ENCODE measurements at regions not wholly inside any gene's neighbourhood (a gene's known extent, or its start where the extent isn't known, plus 50 kb on each side); places are given as distances from the start of the nearest gene placed in this dataset.

- Histone ChIP-seq H3K4me3 (ENCODE audit: low read depth, low read length) (no peak overlapping the region), H3K27me3 (replicated peaks) (no peaks in the 10 kb centered on the region), H3K36me3 (replicated peaks) (no peaks in the 10 kb centered on the region), H3K27ac (no peak overlapping the region)
- no peak for DNase-seq
- TF ChIP-seq, protein P1, sequence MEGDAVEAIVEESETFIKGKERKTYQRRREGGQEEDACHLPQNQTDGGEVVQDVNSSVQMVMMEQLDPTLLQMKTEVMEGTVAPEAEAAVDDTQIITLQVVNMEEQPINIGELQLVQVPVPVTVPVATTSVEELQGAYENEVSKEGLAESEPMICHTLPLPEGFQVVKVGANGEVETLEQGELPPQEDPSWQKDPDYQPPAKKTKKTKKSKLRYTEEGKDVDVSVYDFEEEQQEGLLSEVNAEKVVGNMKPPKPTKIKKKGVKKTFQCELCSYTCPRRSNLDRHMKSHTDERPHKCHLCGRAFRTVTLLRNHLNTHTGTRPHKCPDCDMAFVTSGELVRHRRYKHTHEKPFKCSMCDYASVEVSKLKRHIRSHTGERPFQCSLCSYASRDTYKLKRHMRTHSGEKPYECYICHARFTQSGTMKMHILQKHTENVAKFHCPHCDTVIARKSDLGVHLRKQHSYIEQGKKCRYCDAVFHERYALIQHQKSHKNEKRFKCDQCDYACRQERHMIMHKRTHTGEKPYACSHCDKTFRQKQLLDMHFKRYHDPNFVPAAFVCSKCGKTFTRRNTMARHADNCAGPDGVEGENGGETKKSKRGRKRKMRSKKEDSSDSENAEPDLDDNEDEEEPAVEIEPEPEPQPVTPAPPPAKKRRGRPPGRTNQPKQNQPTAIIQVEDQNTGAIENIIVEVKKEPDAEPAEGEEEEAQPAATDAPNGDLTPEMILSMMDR (IDR thresholded peaks at IDR 0.05; ENCODE audit: low read depth, low read length, missing control alignments), result no peak
- in situ Hi-C loops (cut with HindIII; ENCODE audit: low pct_ligation_motif_present, low sequenced_read_pairs), result no loop called here
These were observed 445.5 kb downstream of the PREX1 start for GRCh38 chr20:48382304-48382703.

GRCh38 chr20:48381353-48382120 lies 446.3 kb downstream of the PREX1 start:
- no peaks in the 10 kb centered on the region for H3K27me3 ChIP-seq (replicated peaks)
- H3K36me3 ChIP-seq (replicated peaks), result no peaks in the 10 kb centered on the region
- TF ChIP-seq, protein P1 (IDR thresholded peaks at IDR 0.05; ENCODE audit: low read depth, low read length, missing control alignments), result no peak
- no peak for DNase-seq
- in situ Hi-C loops (cut with HindIII; ENCODE audit: low pct_ligation_motif_present, low sequenced_read_pairs), result no loop called here
- H3K4me3 ChIP-seq (ENCODE audit: low read depth, low read length), result no peak overlapping the region
- no peak overlapping the region for H3K27ac ChIP-seq

- Histone ChIP-seq H3K27ac (no peak overlapping the region), H3K27me3 (replicated peaks) (no peaks in the 10 kb centered on the region), H3K36me3 (replicated peaks) (no peaks in the 10 kb centered on the region), H3K4me3 (ENCODE audit: low read depth, low read length) (no peak overlapping the region)
- in situ Hi-C loops (cut with HindIII; ENCODE audit: low pct_ligation_motif_present, low sequenced_read_pairs), result no loop called here
- TF ChIP-seq, protein P1 (IDR thresholded peaks at IDR 0.05; ENCODE audit: low read depth, low read length, missing control alignments), result no peak
- DNase-seq, result no peak
These were observed 447.1 kb downstream of the PREX1 start for GRCh38 chr20:48380661-48381060.

DNA sequence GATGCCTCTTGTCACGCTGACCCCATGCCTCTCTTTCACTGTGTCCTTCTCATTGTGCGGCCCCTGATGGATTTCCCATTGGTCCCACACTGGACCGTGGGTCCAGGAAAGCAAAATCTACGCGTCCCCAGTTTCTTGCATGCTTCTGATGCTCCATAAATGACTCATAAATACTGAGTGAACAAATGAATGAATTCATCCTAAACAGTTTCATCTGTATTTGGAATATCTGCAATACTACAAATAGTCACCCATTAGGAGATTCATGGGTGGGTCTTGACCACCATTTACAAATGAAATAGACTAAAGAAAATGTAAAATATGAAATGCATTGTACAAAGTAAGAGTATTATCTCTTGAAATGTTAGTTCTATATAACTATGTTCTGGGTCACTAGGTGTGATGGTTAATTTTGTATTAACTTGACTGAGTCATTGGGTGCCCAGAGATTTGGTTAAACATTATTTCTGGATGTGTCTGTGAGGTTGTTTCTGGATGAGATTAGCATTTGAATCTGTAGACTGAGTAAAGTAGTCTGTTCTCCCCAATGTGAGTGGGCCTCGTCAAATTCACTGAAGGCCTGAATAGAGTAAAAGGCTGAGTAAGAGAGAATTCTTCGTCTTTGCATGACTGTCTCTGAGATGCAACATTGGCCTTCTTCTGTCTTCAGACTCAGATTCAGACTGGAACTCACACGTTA lies 448.7 kb downstream of the PREX1 start:
- H3K36me3 ChIP-seq (replicated peaks), result no peaks in the 10 kb centered on the region
- no peak overlapping the region for H3K27ac ChIP-seq
- DNase-seq, result no peak
- in situ Hi-C loops (cut with HindIII; ENCODE audit: low pct_ligation_motif_present, low sequenced_read_pairs), result no loop called here
- no peak overlapping the region for H3K4me3 ChIP-seq (ENCODE audit: low read depth, low read length)
- H3K27me3 ChIP-seq (replicated peaks), result no peaks in the 10 kb centered on the region
- TF ChIP-seq, protein P1 (IDR thresholded peaks at IDR 0.05; ENCODE audit: low read depth, low read length, missing control alignments), result no peak

- H3K27me3 ChIP-seq (replicated peaks), result peaks cover 3% of the 10 kb centered on the region
- no peak for DNase-seq
- no peaks in the 10 kb centered on the region for H3K36me3 ChIP-seq (replicated peaks)
- H3K4me3 ChIP-seq (ENCODE audit: low read depth, low read length), result no peak overlapping the region
- H3K27ac ChIP-seq, result no peak overlapping the region
- TF ChIP-seq, protein P1 (IDR thresholded peaks at IDR 0.05; ENCODE audit: low read depth, low read length, missing control alignments), result no peak
- in situ Hi-C loops (cut with HindIII; ENCODE audit: low pct_ligation_motif_present, low sequenced_read_pairs), result no loop called here
These were observed 449.9 kb downstream of the PREX1 start for GRCh38 chr20:48377940-48378339.

Data from brain microvascular endothelial cell (primary cell).